Thoracic aorta (tissue), 2 donors: ENCODE measurements at regions not wholly inside any gene's neighbourhood (a gene's known extent, or its start where the extent isn't known, plus 50 kb on each side); places are given as distances from the start of the nearest gene placed in this dataset.

Source experiments
- ATAC-seq: fragments of 150-250 bp; one replicate; pipeline ENCODE4 v1.8.0; 2017; ENCODE audit warnings: low read depth; ENCODE audit not compliant: insufficient number of reproducible peaks, low FRiP score
- DNase-seq: peaks from one replicate; pipeline ENCODE4 v3.0.0-alpha.2; 2020; ENCODE audit warnings: low spot score
- H3K27ac ChIP-seq, 2 donors: fragments of 200-600 bp; sonication (generic); 1 replicate in 1 of 2; 2 replicates in 1 of 2; pipeline ENCODE4 v1.5.1; 2016; ENCODE audit warnings: mild to moderate bottlenecking in 2 of 2, moderate library complexity in 2 of 2
- H3K27me3 ChIP-seq: fragments of 200-600 bp; sonication (generic); replicated peaks from 2 replicates; pipeline ENCODE4 v1.6.0; 2016; ENCODE audit warnings: mild to moderate bottlenecking; ENCODE audit not compliant: insufficient read depth
- H3K36me3 ChIP-seq: fragments of 200-600 bp; sonication (generic); one replicate; pipeline ENCODE4 v1.5.1; 2016
- H3K4me1 ChIP-seq, 2 donors: fragments of 200-600 bp; sonication (generic); 1 replicate in 1 of 2; 2 replicates in 1 of 2; pipeline versions ENCODE4 v1.5.1 to v1.6.0; 2016; ENCODE audit warnings: low read depth in 2 of 2, mild to moderate bottlenecking in 1 of 2; ENCODE audit not compliant: control insufficient read depth in 1 of 2
- H3K4me3 ChIP-seq: fragments of 200-600 bp; sonication (generic); 2 replicates; pipeline ENCODE4 v1.5.1; 2016; ENCODE audit warnings: mild to moderate bottlenecking
- H3K9me3 ChIP-seq: fragments of 200-600 bp; sonication (generic); 2 replicates; pipeline ENCODE4 v1.5.1; 2016
- CTCF ChIP-seq: fragments of 200-600 bp; sonication (generic); IDR thresholded peaks from one replicate; pipeline ENCODE4 v1.5.1; 2019; ENCODE audit warnings: antibody characterized with exemption

DNA sequence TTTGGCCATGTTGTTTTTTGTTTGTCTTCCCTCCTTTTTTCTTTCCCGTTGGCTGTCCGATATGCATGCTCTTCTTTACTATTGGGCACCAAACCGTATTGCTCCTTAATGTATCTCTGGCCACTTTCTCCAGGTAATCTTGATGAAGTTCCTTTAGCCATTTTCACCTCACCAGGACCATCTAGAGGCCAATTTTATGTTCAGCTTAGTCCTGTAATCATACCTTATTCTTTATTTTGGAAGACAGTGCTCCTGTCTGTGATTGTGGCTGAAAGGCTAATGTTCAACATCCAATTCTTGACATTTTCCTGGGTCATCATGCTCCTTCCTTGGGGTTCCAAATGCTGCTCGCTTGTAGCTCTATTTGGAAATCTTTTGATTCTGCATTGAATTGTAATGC lies 169.5 kb downstream of the S1PR1 start:
- H3K4me3 ChIP-seq = no peak overlapping the region
- no peak for TF ChIP-seq CTCF
- no peak for ATAC-seq

DNA sequence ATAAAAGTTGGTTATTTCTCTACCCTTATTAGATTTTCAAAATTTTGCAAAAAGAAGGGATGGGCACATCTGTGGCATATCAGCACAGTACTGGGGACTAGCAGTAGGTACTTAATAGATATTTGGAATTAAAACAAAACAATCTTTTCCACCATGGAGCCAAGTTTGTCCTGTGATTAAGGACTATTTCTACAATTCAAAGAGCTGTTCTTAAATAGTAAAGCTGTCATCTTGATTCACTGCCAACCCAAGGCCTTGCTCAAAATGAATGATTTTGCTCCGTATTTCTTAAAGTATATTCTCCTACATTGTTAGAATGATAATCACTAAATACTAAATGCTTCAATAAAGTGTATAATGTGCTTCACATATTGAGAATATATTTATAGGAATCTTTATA lies 169.9 kb downstream of the S1PR1 start:
- DNase-seq (no peak), ATAC-seq (no peak)
- TF ChIP-seq CTCF = no peak
- no peaks in the 10 kb centered on the region for H3K36me3 ChIP-seq
- no peaks in the 10 kb centered on the region for H3K27me3 ChIP-seq
- no peak overlapping the region for H3K4me3 ChIP-seq
- no peaks in the 10 kb centered on the region for H3K4me1 ChIP-seq
- no peak overlapping the region for H3K27ac ChIP-seq
- H3K9me3 ChIP-seq = no peaks in the 10 kb centered on the region

More for the DNA sequence above, 169.5 kb downstream of the S1PR1 start:
- Histone ChIP-seq H3K27me3 (no peaks in the 10 kb centered on the region), H3K27ac (no peak overlapping the region), H3K4me1 (no peaks in the 10 kb centered on the region), H3K36me3 (no peaks in the 10 kb centered on the region), H3K9me3 (no peaks in the 10 kb centered on the region)
- no peak for DNase-seq

GRCh38 chr1:101407505-101408211 lies 170.8 kb downstream of the S1PR1 start:
- DNase-seq = no peak
- Histone ChIP-seq H3K27me3 (no peaks in the 10 kb centered on the region), H3K36me3 (no peaks in the 10 kb centered on the region), H3K27ac (no peak overlapping the region), H3K9me3 (no peaks in the 10 kb centered on the region), H3K4me3 (no peak overlapping the region), H3K4me1 (no peaks in the 10 kb centered on the region)
- TF ChIP-seq CTCF = no peak
- no peak for ATAC-seq

- DNase-seq (no peak), ATAC-seq (no peak)
- no peaks in the 10 kb centered on the region for H3K36me3 ChIP-seq
- H3K27ac ChIP-seq = no peak overlapping the region
- no peak overlapping the region for H3K4me3 ChIP-seq
- no peaks in the 10 kb centered on the region for H3K27me3 ChIP-seq
- no peaks in the 10 kb centered on the region for H3K9me3 ChIP-seq
- TF ChIP-seq CTCF = no peak
- H3K4me1 ChIP-seq = no peaks in the 10 kb centered on the region
These were observed 171.6 kb downstream of the S1PR1 start for GRCh38 chr1:101408212-101409042.

DNA sequence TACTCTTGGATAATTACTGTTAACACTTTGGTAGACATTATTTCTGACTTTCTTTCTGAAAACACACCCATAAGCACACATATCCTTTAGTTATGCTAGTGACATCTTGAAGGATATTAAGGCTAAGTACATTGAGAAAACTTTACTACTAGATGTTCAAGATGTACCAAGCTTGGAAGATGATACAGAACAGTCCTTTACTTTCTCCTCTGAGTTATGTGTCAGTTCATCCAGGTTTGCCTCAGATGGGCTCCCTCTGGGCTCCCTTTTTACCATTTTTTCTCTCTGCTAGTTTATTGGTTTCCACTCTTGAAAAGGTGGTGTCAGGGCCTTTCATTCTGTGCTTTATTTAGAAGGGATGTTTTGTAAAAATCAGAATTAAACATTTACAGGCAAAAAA lies 172.3 kb downstream of the S1PR1 start:
- no peak overlapping the region for H3K27ac ChIP-seq
- H3K36me3 ChIP-seq = no peaks in the 10 kb centered on the region
- H3K4me1 ChIP-seq = no peaks in the 10 kb centered on the region
- no peak for TF ChIP-seq CTCF
- no peaks in the 10 kb centered on the region for H3K27me3 ChIP-seq
- H3K9me3 ChIP-seq = no peaks in the 10 kb centered on the region
- ATAC-seq (no peak), DNase-seq (no peak)
- H3K4me3 ChIP-seq = no peak overlapping the region
